Liver (tissue), 8 donors: ENCODE measurements at regions not wholly inside any gene's neighbourhood (a gene's known extent, or its start where the extent isn't known, plus 50 kb on each side); places are given as distances from the start of the nearest gene placed in this dataset.

Source experiments
- DNase-seq: peaks from one replicate; pipeline ENCODE4 v3.0.0-alpha.2; 2017; ENCODE audit warnings: low spot score
- H3K27ac ChIP-seq, 2 donors: one replicate each; pipeline ENCODE4 v1.7.0; 2013; ENCODE audit warnings: inconsistent platforms in 2 of 2, low read length in 2 of 2, control low read depth in 1 of 2, low read depth in 1 of 2, mild to moderate bottlenecking in 1 of 2
- H3K27me3 ChIP-seq, 4 donors: one replicate each; pipeline versions ENCODE4 v1.6.1 to v1.7.0; 2013; ENCODE audit warnings: low read length in 3 of 4, inconsistent platforms in 1 of 4, mild to moderate bottlenecking in 1 of 4, moderate library complexity in 1 of 4; ENCODE audit not compliant: control insufficient read depth in 4 of 4, insufficient read depth in 4 of 4
- H3K36me3 ChIP-seq, 4 donors: one replicate each; pipeline versions ENCODE4 v1.6.1 to v1.7.0; 2013; ENCODE audit warnings: low read length in 3 of 4, mild to moderate bottlenecking in 3 of 4, low read depth in 1 of 4, moderate library complexity in 1 of 4; ENCODE audit not compliant: control insufficient read depth in 4 of 4, insufficient read depth in 3 of 4
- H3K4me1 ChIP-seq, 4 donors: one replicate each; pipeline versions ENCODE4 v1.6.1 to v1.7.0; 2013; ENCODE audit warnings: low read length in 3 of 4, mild to moderate bottlenecking in 3 of 4, moderate library complexity in 1 of 4; ENCODE audit not compliant: control insufficient read depth in 4 of 4, insufficient read depth in 4 of 4
- H3K4me3 ChIP-seq, 3 donors: one replicate each; pipeline versions ENCODE4 v1.6.1 to v1.7.0; 2013; ENCODE audit warnings: low read length in 3 of 3, control low read depth in 1 of 3, low read depth in 1 of 3, mild to moderate bottlenecking in 1 of 3
- H3K9ac ChIP-seq, 2 donors: one replicate each; pipeline ENCODE4 v1.7.0; 2013; ENCODE audit warnings: low read length in 2 of 2, mild to moderate bottlenecking in 2 of 2, moderate library complexity in 2 of 2, control low read depth in 1 of 2, low read depth in 1 of 2
- H3K9me3 ChIP-seq, 4 donors: one replicate each; pipeline versions ENCODE4 v1.6.1 to v1.7.0; 2013; ENCODE audit warnings: low read length in 3 of 4; ENCODE audit not compliant: control insufficient read depth in 4 of 4
- ATF3 ChIP-seq: IDR thresholded peaks from 2 replicates; pipeline ENCODE4 v1.6.1; 2016; ENCODE audit warnings: antibody characterized with exemption
- CTCF ChIP-seq: fragments of 150-350 bp; IDR thresholded peaks from 2 replicates; pipeline ENCODE4 v1.5.1; 2017; ENCODE audit warnings: improper control_type of control experiment, low read depth, low read length; ENCODE audit not compliant: missing input control
- EGR1 ChIP-seq, 2 donors: IDR thresholded peaks; 2 replicates each; pipeline ENCODE4 v1.6.1; 2016 to 2018; ENCODE audit warnings: antibody characterized with exemption in 2 of 2, low read depth in 2 of 2
- FOXA1 ChIP-seq: IDR thresholded peaks from 2 replicates; pipeline ENCODE4 v1.6.1; 2016; ENCODE audit warnings: antibody characterized with exemption
- FOXA2 ChIP-seq: IDR thresholded peaks from 2 replicates; pipeline ENCODE4 v1.6.1; 2016; ENCODE audit warnings: antibody characterized with exemption
- GABPA ChIP-seq, 2 donors: IDR thresholded peaks in 1 of 2; conservative IDR thresholded peaks in 1 of 2; 2 replicates each; pipeline ENCODE4 v1.6.1; 2016; ENCODE audit warnings: antibody characterized with exemption in 2 of 2, mild to moderate bottlenecking in 1 of 2, moderate library complexity in 1 of 2
- HNF4A ChIP-seq, 2 donors: conservative IDR thresholded peaks; 2 replicates each; pipeline ENCODE4 v1.6.1; 2016; ENCODE audit warnings: antibody characterized with exemption in 2 of 2, mild to moderate bottlenecking in 2 of 2
- JUND ChIP-seq, 2 donors: IDR thresholded peaks; 2 replicates each; pipeline ENCODE4 v1.6.1; 2016; ENCODE audit warnings: antibody characterized with exemption in 2 of 2
- MAX ChIP-seq: IDR thresholded peaks from 2 replicates; pipeline ENCODE4 v1.6.1; 2016; ENCODE audit warnings: antibody characterized with exemption
- NR2F2 ChIP-seq: IDR thresholded peaks from 2 replicates; pipeline ENCODE4 v1.6.1; 2016; ENCODE audit warnings: antibody characterized with exemption
- RAD21 ChIP-seq, 2 donors: IDR thresholded peaks; 2 replicates each; pipeline ENCODE4 v1.6.1; 2016; ENCODE audit warnings: antibody characterized with exemption in 2 of 2, mild to moderate bottlenecking in 2 of 2
- REST ChIP-seq: IDR thresholded peaks from 2 replicates; pipeline ENCODE4 v1.6.1; 2016; ENCODE audit warnings: antibody characterized with exemption, mild to moderate bottlenecking
- RXRA ChIP-seq, 2 donors: IDR thresholded peaks; 2 replicates each; pipeline ENCODE4 v1.6.1; 2017 to 2018; ENCODE audit warnings: antibody characterized with exemption in 2 of 2, mild to moderate bottlenecking in 1 of 2
- TAF1 ChIP-seq: conservative IDR thresholded peaks from 2 replicates; pipeline ENCODE4 v1.6.1; 2016; ENCODE audit warnings: antibody characterized with exemption, mild to moderate bottlenecking
- ZBTB33 ChIP-seq: IDR thresholded peaks from 2 replicates; pipeline ENCODE4 v1.6.1; 2016; ENCODE audit warnings: antibody characterized with exemption
- WGBS: extraction: QIAGEN DNeasy Blood & Tissue Kit; methylation state at CpG from one replicate; pipeline ENCODE4 v1.1.7; 2013; 5-methylcytosine and 5-hydroxymethylcytosine counted together
- donor health status: healthy.
- donor health status: healthy.
- donor health status: healthy.
- donor health status: healthy.
- donor health status: healthy.

- no peak overlapping the region for H3K4me3 ChIP-seq
- no peak overlapping the region for H3K27ac ChIP-seq
- 83% methylated on average over 5 of the region's 5 CpGs for WGBS
- H3K9me3 ChIP-seq: no peaks in the 10 kb centered on the region
- no peak overlapping the region for H3K9ac ChIP-seq
- DNase-seq: no peak
- no peaks in the 10 kb centered on the region for H3K27me3 ChIP-seq
- TF ChIP-seq FOXA1 (no peak), ZBTB33 (no peak), EGR1 (IDR thresholded peaks at IDR 0.05; ENCODE audit: low read depth in 2 of 2) (no peak), FOXA2 (no peak), ATF3 (no peak), RXRA (IDR thresholded peaks at IDR 0.05) (no peak), MAX (no peak), HNF4A (conservative IDR thresholded peaks at IDR 0.05) (no peak), TAF1 (no peak), RAD21 (IDR thresholded peaks at IDR 0.05) (no peak)
- no peaks in the 10 kb centered on the region for H3K36me3 ChIP-seq
- no peaks in the 10 kb centered on the region for H3K4me1 ChIP-seq
These were observed 98.0 kb upstream of the DYNLRB2 start for GRCh38 chr16:80442779-80443178.

- 89% methylated on average over 1 of the region's 1 CpG for WGBS
These were observed 98.9 kb upstream of the DYNLRB2 start for GRCh38 chr16:80441935-80442334.

More at GRCh38 chr16:80441935-80442334, 98.9 kb upstream of the DYNLRB2 start:
- no peaks in the 10 kb centered on the region for H3K9me3 ChIP-seq
- no peak overlapping the region for H3K27ac ChIP-seq
- H3K4me1 ChIP-seq: no peaks in the 10 kb centered on the region
- H3K36me3 ChIP-seq: no peaks in the 10 kb centered on the region
- no peak for TF ChIP-seq MAX
- TF ChIP-seq REST: no peak
- TF ChIP-seq TAF1: no peak
- TF ChIP-seq JUND (IDR thresholded peaks at IDR 0.05): no peak
- no peak for TF ChIP-seq GABPA (IDR thresholded peaks at IDR 0.05 in 1 of 2, conservative IDR thresholded peaks at IDR 0.05 in 1 of 2)
- no peak for TF ChIP-seq NR2F2
- no peak for TF ChIP-seq RAD21 (IDR thresholded peaks at IDR 0.05)
- no peak for TF ChIP-seq FOXA1
- TF ChIP-seq RXRA (IDR thresholded peaks at IDR 0.05): no peak
- TF ChIP-seq CTCF: no peak
- TF ChIP-seq ATF3: no peak
- no peak overlapping the region for H3K9ac ChIP-seq
- no peak overlapping the region for H3K4me3 ChIP-seq
- no peaks in the 10 kb centered on the region for H3K27me3 ChIP-seq
- no peak for DNase-seq
